ENCODE measurements at regions not wholly inside any gene's neighbourhood (a gene's known extent, or its start where the extent isn't known, plus 50 kb on each side); places are given as distances from the start of the nearest gene placed in this dataset.
"Not testable (repeated sequence)": the region's sequence is repeated elsewhere in the genome, so short reads cannot be mapped to it uniquely, and the experiment has no call there.

GRCh38 chr9:722388-722980 lies 119.0 kb upstream of the DMRT1 start:
- BruUV-seq (replicated peaks), result no TSS peak
- intact Hi-C loops (cut with micrococcal nuclease), result no loop called here
- no peaks in the 10 kb centered on the region for H3K27me3 ChIP-seq (ENCODE audit: control insufficient read depth, insufficient read depth, low read length)

GRCh38 chr9:724461-724860 lies 117.0 kb upstream of the DMRT1 start:
- H3K27me3 ChIP-seq (ENCODE audit: control insufficient read depth, insufficient read depth, low read length); H3K23ac ChIP-seq (ENCODE audit: low read depth, low read length); POLR2A ChIA-PET (ENCODE audit: unreplicated experiment); DNase-seq; H2BK15ac ChIP-seq (ENCODE audit: low read depth, low read length); H3K36me3 ChIP-seq (ENCODE audit: control insufficient read depth, insufficient read depth, low read length); H3K4me3 ChIP-seq (ENCODE audit: insufficient read depth, low read depth, low read length); dilution Hi-C loops (cut with HindIII; ENCODE audit: low sequenced_read_pairs, unreplicated experiment); in situ Hi-C loops (cut with MboI; ENCODE audit: low sequenced_read_pairs); H3K4ac ChIP-seq (ENCODE audit: low read depth, low read length); H4K20me1 ChIP-seq (ENCODE audit: insufficient read depth, low read length); ATAC-seq (ENCODE audit: low read depth); H2BK20ac ChIP-seq (ENCODE audit: low read depth, low read length); H2AFZ ChIP-seq (replicated peaks; ENCODE audit: low read length, poor library complexity); H2AK9ac ChIP-seq (replicated peaks; ENCODE audit: low read depth, low read length, poor library complexity); H2BK5ac ChIP-seq (ENCODE audit: low read depth, low read length, poor library complexity, severe bottlenecking); intact Hi-C loops (cut with micrococcal nuclease); H3K14ac ChIP-seq (replicated peaks; ENCODE audit: low read depth, low read length); H3K4me2 ChIP-seq (ENCODE audit: low read depth, low read length); H2AK5ac ChIP-seq (ENCODE audit: low read depth, low read length); H3K27ac ChIP-seq (ENCODE audit: insufficient read depth, low read length); BruUV-seq (replicated peaks); H4K91ac ChIP-seq (ENCODE audit: insufficient read depth, low read depth, low read length); H3K9me3 ChIP-seq (ENCODE audit: control insufficient read depth, insufficient read depth, low read length); CTCF ChIA-PET; H4K5ac ChIP-seq (ENCODE audit: low read depth, low read length); H3K4me1 ChIP-seq (ENCODE audit: control insufficient read depth, insufficient read depth, low read length); H3K56ac ChIP-seq (ENCODE audit: extremely low read depth, insufficient read depth, low read length); H3K9ac ChIP-seq (ENCODE audit: low read depth, low read length); H3K9me1 ChIP-seq (ENCODE audit: insufficient read depth, low read length); H2BK120ac ChIP-seq (ENCODE audit: low read depth, low read length); H3K18ac ChIP-seq (ENCODE audit: low read depth, low read length); H4K8ac ChIP-seq (ENCODE audit: low read depth in 2 of 2, low read length in 2 of 2): not testable (repeated sequence)
- 100% methylated on average over 2 of the region's 14 CpGs; no CpG with 5 or more reads in 1 of the 2 experiments for WGBS, 2 experiments (ENCODE audit: extremely low coverage in 2 of 2, insufficient read length in 1 of 2)
- peaks cover 44 to 74% of the 10 kb centered on the region in 2 experiments for H3K79me1 ChIP-seq (ENCODE audit: low read depth in 1 of 2, low read length in 2 of 2)

More at GRCh38 chr9:722388-722980, 119.0 kb upstream of the DMRT1 start:
- Histone ChIP-seq H2BK120ac (ENCODE audit: low read depth, low read length) (no peak overlapping the region), H3K23ac (ENCODE audit: low read depth, low read length) (no peak overlapping the region), H3K56ac (ENCODE audit: extremely low read depth, insufficient read depth, low read length) (no peak overlapping the region), H2AFZ (replicated peaks; ENCODE audit: low read length, poor library complexity) (no peak overlapping the region), H3K9ac (ENCODE audit: low read depth, low read length) (no peak overlapping the region), H2BK20ac (ENCODE audit: low read depth, low read length) (no peak overlapping the region), H4K20me1 (ENCODE audit: insufficient read depth, low read length) (no peaks in the 10 kb centered on the region), H3K4me1 (ENCODE audit: control insufficient read depth, insufficient read depth, low read length) (peaks cover 7% of the 10 kb centered on the region), H3K79me1 (ENCODE audit: low read depth in 1 of 2, low read length in 2 of 2) (peaks cover 37 to 75% of the 10 kb centered on the region in 2 experiments), H3K27ac (ENCODE audit: insufficient read depth, low read length) (no peak overlapping the region), H3K14ac (replicated peaks; ENCODE audit: low read depth, low read length) (no peak overlapping the region), H2BK15ac (ENCODE audit: low read depth, low read length) (no peak overlapping the region), H3K4me3 (ENCODE audit: insufficient read depth, low read depth, low read length) (no peak overlapping the region), H3K4ac (ENCODE audit: low read depth, low read length) (no peak overlapping the region), H3K9me3 (ENCODE audit: control insufficient read depth, insufficient read depth, low read length) (no peaks in the 10 kb centered on the region), H3K4me2 (ENCODE audit: low read depth, low read length) (no peak overlapping the region), H4K5ac (ENCODE audit: low read depth, low read length) (no peak overlapping the region), H4K8ac (ENCODE audit: low read depth in 2 of 2, low read length in 2 of 2) (no peak overlapping the region), H2AK5ac (ENCODE audit: low read depth, low read length) (no peak overlapping the region), H2BK5ac (ENCODE audit: low read depth, low read length, poor library complexity, severe bottlenecking) (no peak overlapping the region), H3K9me1 (ENCODE audit: insufficient read depth, low read length) (peaks cover 6% of the 10 kb centered on the region), H2AK9ac (replicated peaks; ENCODE audit: low read depth, low read length, poor library complexity) (no peak overlapping the region), H4K91ac (ENCODE audit: insufficient read depth, low read depth, low read length) (no peak overlapping the region), H3K18ac (ENCODE audit: low read depth, low read length) (no peak overlapping the region), H3K36me3 (ENCODE audit: control insufficient read depth, insufficient read depth, low read length) (peaks cover 9% of the 10 kb centered on the region)
- DNase-seq, result no peak
- dilution Hi-C loops (cut with HindIII; ENCODE audit: low sequenced_read_pairs, unreplicated experiment) (no loop called here), in situ Hi-C loops (cut with MboI; ENCODE audit: low sequenced_read_pairs) (no loop called here)
- POLR2A ChIA-PET (ENCODE audit: unreplicated experiment), result no interaction called here
- 100% methylated on average over 5 of the region's 7 CpGs; no CpG with 5 or more reads in 1 of the 2 experiments for WGBS, 2 experiments (ENCODE audit: extremely low coverage in 2 of 2, insufficient read length in 1 of 2)
- no peak for ATAC-seq (ENCODE audit: low read depth)
- CTCF ChIA-PET, result no interaction called here
- no peak for TF ChIP-seq SMC3 (IDR thresholded peaks at IDR 0.05; ENCODE audit: low read depth, low read length)

Measured in IMR-90 (cell line).